Thyroid gland (tissue), 4 donors: ENCODE measurements at regions not wholly inside any gene's neighbourhood (a gene's known extent, or its start where the extent isn't known, plus 50 kb on each side); places are given as distances from the start of the nearest gene placed in this dataset.

ENCODE experiments used
- DNase-seq, 2 donors: peaks; one replicate each; pipeline ENCODE4 v3.0.0-alpha.2; 2019
- H3K27ac ChIP-seq, 3 donors: fragments of 200-600 bp; sonication (generic); 1 replicate in 2 of 3; 2 replicates in 1 of 3; pipeline ENCODE4 v1.5.1; 2016 to 2019; ENCODE audit warnings: mild to moderate bottlenecking in 1 of 3, moderate library complexity in 1 of 3
- H3K27me3 ChIP-seq: fragments of 200-600 bp; sonication (generic); one replicate; pipeline ENCODE4 v1.5.1; 2019
- H3K36me3 ChIP-seq, 2 donors: fragments of 200-600 bp; sonication (generic); one replicate each; pipeline ENCODE4 v1.5.1; 2016 to 2019
- H3K4me1 ChIP-seq, 2 donors: fragments of 200-600 bp; sonication (generic); one replicate each; pipeline ENCODE4 v1.5.1; 2017 to 2019
- H3K4me3 ChIP-seq, 3 donors: fragments of 200-600 bp; sonication (generic); replicated peaks in 1 of 3; 1 replicate in 2 of 3; 2 replicates in 1 of 3; pipeline ENCODE4 v1.5.1; 2016; ENCODE audit warnings: mild to moderate bottlenecking in 1 of 3
- H3K9me3 ChIP-seq: fragments of 200-600 bp; sonication (generic); one replicate; pipeline ENCODE4 v1.5.1; 2017
- CTCF ChIP-seq, 6 experiments: fragments of 200-600 bp in 3 of 6; fragments of 450-650 bp in 3 of 6; sonication (generic) in 3 of 6; IDR thresholded peaks; one replicate each; pipeline ENCODE4 v1.5.1; 2016 to 2019; ENCODE audit warnings: antibody characterized with exemption in 6 of 6, mild to moderate bottlenecking in 2 of 6, inconsistent platforms in 1 of 6, moderate library complexity in 1 of 6
- POLR2A ChIP-seq, 2 donors: fragments of 450-650 bp; IDR thresholded peaks; one replicate each; pipeline ENCODE4 v1.6.1; 2017; ENCODE audit warnings: antibody characterized with exemption in 2 of 2, mild to moderate bottlenecking in 2 of 2, moderate library complexity in 1 of 2
- WGBS, 2 donors: methylation state at CpG; one replicate each; pipeline ENCODE4 v1.1.5; 2017; 5-methylcytosine and 5-hydroxymethylcytosine counted together
- intact Hi-C: fragments of 100-400 bp; cut with DNase I; formaldehyde crosslinking; loops from one replicate; pipeline ENCODE4 v1.15.1; 2023

- no peak overlapping the region for H3K4me3 ChIP-seq
- no peaks in the 10 kb centered on the region for H3K36me3 ChIP-seq
- H3K9me3 ChIP-seq = no peaks in the 10 kb centered on the region
- TF ChIP-seq CTCF (IDR thresholded peaks at IDR 0.05) (no peak), POLR2A (IDR thresholded peaks at IDR 0.05) (no peak)
- DNase-seq = no peak
- H3K4me1 ChIP-seq = no peaks in the 10 kb centered on the region
- intact Hi-C loops = no loop called here
- 80 to 84% methylated on average over 7 of the region's 7 CpGs for WGBS, 2 donors
- no peak overlapping the region for H3K27ac ChIP-seq
- H3K27me3 ChIP-seq = no peaks in the 10 kb centered on the region
Observed at GRCh38 chr22:48050836-48051235, 1288.4 kb downstream of the TBC1D22A start.

DNA sequence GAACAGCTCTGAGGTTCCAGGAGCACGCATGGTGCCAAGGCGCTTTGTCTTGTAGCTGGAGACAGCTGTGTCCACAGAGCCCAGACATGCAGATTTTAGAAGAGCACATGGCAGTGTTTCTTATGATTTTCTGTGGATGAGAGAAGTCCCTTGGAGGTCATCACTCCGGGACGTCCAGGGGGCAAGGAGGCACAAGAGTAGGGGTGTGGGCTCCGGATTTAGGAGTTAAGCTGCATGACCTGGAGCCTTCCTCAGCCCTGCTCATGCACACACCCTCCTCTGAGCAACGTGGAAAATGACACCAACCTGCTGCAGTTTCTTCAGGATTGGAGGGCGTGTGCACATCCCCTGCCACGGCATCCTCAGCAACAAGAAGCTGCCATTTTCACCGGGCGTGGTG, 1286.7 kb downstream of the TBC1D22A start:
- TF ChIP-seq POLR2A (IDR thresholded peaks at IDR 0.05) = no peak
- TF ChIP-seq CTCF (IDR thresholded peaks at IDR 0.05) = no peak
- no peaks in the 10 kb centered on the region for H3K9me3 ChIP-seq
- 79 to 83% methylated on average over 10 of the region's 10 CpGs for WGBS, 2 donors
- intact Hi-C loops = no loop called here
- no peak overlapping the region for H3K4me3 ChIP-seq
- H3K27me3 ChIP-seq = no peaks in the 10 kb centered on the region
- no peak overlapping the region for H3K27ac ChIP-seq
- DNase-seq = no peak
- H3K36me3 ChIP-seq = no peaks in the 10 kb centered on the region
- no peaks in the 10 kb centered on the region for H3K4me1 ChIP-seq

- DNase-seq = no peak
- intact Hi-C loops = no loop called here
- no peaks in the 10 kb centered on the region for H3K9me3 ChIP-seq
- H3K4me3 ChIP-seq = no peak overlapping the region
- H3K36me3 ChIP-seq = no peaks in the 10 kb centered on the region
- no peaks in the 10 kb centered on the region for H3K4me1 ChIP-seq
- H3K27ac ChIP-seq = no peak overlapping the region
- 82 to 93% methylated on average over 3 to 6 of the region's 9 CpGs for WGBS, 2 donors
- TF ChIP-seq CTCF (IDR thresholded peaks at IDR 0.05) (no peak), POLR2A (IDR thresholded peaks at IDR 0.05) (no peak)
- H3K27me3 ChIP-seq = no peaks in the 10 kb centered on the region
Observed at GRCh38 chr22:48047722-48048500, 1285.5 kb downstream of the TBC1D22A start.

- intact Hi-C loops = no loop called here
- WGBS, 2 donors = 75 to 76% methylated on average over 2 to 4 of the region's 4 CpGs
- Histone ChIP-seq H3K4me3 (no peak overlapping the region), H3K27ac (no peak overlapping the region), H3K4me1 (no peaks in the 10 kb centered on the region), H3K9me3 (no peaks in the 10 kb centered on the region), H3K27me3 (no peaks in the 10 kb centered on the region), H3K36me3 (no peaks in the 10 kb centered on the region)
- TF ChIP-seq POLR2A (IDR thresholded peaks at IDR 0.05) (no peak), CTCF (IDR thresholded peaks at IDR 0.05) (no peak)
- no peak for DNase-seq
Observed at GRCh38 chr22:48045369-48045768, 1282.9 kb downstream of the TBC1D22A start.

DNA sequence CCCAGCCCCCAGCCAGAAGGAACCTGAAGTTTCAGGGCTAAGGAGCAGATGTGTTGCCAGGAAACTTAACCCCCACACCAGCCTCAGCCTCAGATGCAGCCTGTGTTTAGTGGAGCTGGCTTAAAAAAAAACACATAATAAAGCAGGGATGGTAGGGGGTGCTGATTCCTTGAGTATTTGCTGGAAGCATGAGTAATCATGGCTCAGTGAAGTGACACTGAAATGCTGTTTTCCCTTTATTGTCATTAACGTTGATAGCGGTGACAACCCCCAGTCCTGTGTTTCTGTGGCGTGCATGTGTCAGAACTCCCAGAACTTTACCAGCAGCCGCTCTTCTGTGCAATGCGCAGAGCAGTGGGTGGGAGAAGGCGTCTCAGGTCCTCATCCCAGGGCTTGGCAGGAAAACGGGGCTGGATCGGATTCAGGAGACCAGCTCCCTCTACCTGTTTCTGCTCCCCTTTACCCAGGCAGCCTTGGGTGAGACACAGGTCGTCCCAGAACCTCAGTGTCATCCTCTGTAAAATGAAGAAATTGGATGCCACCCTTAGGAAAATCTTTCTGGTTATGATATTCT, 1282.1 kb downstream of the TBC1D22A start:
- Histone ChIP-seq H3K4me1 (no peaks in the 10 kb centered on the region), H3K9me3 (no peaks in the 10 kb centered on the region), H3K36me3 (no peaks in the 10 kb centered on the region), H3K27ac (no peak overlapping the region), H3K4me3 (no peak overlapping the region), H3K27me3 (no peaks in the 10 kb centered on the region)
- intact Hi-C loops = no loop called here
- TF ChIP-seq POLR2A (IDR thresholded peaks at IDR 0.05) (no peak), CTCF (IDR thresholded peaks at IDR 0.05) (no peak)
- DNase-seq = peak; percentile 6 to 8
- 40 to 61% methylated on average over 9 of the region's 9 CpGs for WGBS, 2 donors
